ENCODE measurements at regions not wholly inside any gene's neighbourhood (a gene's known extent, or its start where the extent isn't known, plus 50 kb on each side); places are given as distances from the start of the nearest gene placed in this dataset.

GRCh38 chr7:7048213-7048612 lies 134.1 kb upstream of the C1GALT1 start:
- no peak for ATAC-seq
- no peak for TF ChIP-seq ZC3H10 (CRISPR knock-in tag; IDR thresholded peaks at IDR 0.05)
- no peak for TF ChIP-seq ESRRG (CRISPR knock-in tag; IDR thresholded peaks at IDR 0.05)
- no peak for TF ChIP-seq TSHZ2 (CRISPR knock-in tag; IDR thresholded peaks at IDR 0.05)
- TF ChIP-seq ZNF565 (CRISPR knock-in tag; conservative IDR thresholded peaks at IDR 0.05; ENCODE audit: low read depth): no peak
- no peak for TF ChIP-seq OSR1 (CRISPR knock-in tag; IDR thresholded peaks at IDR 0.05)
- TF ChIP-seq ISL1 (CRISPR knock-in tag; IDR thresholded peaks at IDR 0.05): no peak
- TF ChIP-seq ZFP30 (CRISPR knock-in tag; IDR thresholded peaks at IDR 0.05): no peak
- TF ChIP-seq RARB (CRISPR knock-in tag; IDR thresholded peaks at IDR 0.05): no peak
- no peak for TF ChIP-seq ZNF8 (CRISPR knock-in tag; IDR thresholded peaks at IDR 0.05)
- TF ChIP-seq GLIS3 (CRISPR knock-in tag; IDR thresholded peaks at IDR 0.05): no peak
- TF ChIP-seq ZFP3 (CRISPR knock-in tag; IDR thresholded peaks at IDR 0.05): no peak
- TF ChIP-seq CSDC2 (CRISPR knock-in tag; IDR thresholded peaks at IDR 0.05): no peak
- TF ChIP-seq BACH2 (CRISPR knock-in tag; IDR thresholded peaks at IDR 0.05; ENCODE audit: borderline replicate concordance): no peak
- no peak for TF ChIP-seq SNAI2 (CRISPR knock-in tag; IDR thresholded peaks at IDR 0.05)
- no peak for TF ChIP-seq POU6F1 (CRISPR knock-in tag; IDR thresholded peaks at IDR 0.05; ENCODE audit: borderline replicate concordance, low read depth)

GRCh38 chr7:7051206-7051877 lies 131.0 kb upstream of the C1GALT1 start:
- TF ChIP-seq CSRNP3 (CRISPR knock-in tag; IDR thresholded peaks at IDR 0.05) (no peak), ZFP3 (CRISPR knock-in tag; IDR thresholded peaks at IDR 0.05) (no peak), TCF4 (CRISPR knock-in tag; IDR thresholded peaks at IDR 0.05; ENCODE audit: borderline replicate concordance) (no peak), SNAI2 (CRISPR knock-in tag; IDR thresholded peaks at IDR 0.05) (no peak), TSHZ2 (CRISPR knock-in tag; IDR thresholded peaks at IDR 0.05) (no peak), ZNF565 (CRISPR knock-in tag; conservative IDR thresholded peaks at IDR 0.05; ENCODE audit: low read depth) (no peak), ZC3H10 (CRISPR knock-in tag; IDR thresholded peaks at IDR 0.05) (no peak)
- ATAC-seq: no peak

- TF ChIP-seq ZNF70 (CRISPR knock-in tag; IDR thresholded peaks at IDR 0.05) (no peak), OSR1 (CRISPR knock-in tag; IDR thresholded peaks at IDR 0.05) (no peak)
- no peak for ATAC-seq
Observed at GRCh38 chr7:7054252-7054830, 128.0 kb upstream of the C1GALT1 start.
